ENCODE measurements at regions not wholly inside any gene's neighbourhood (a gene's known extent, or its start where the extent isn't known, plus 50 kb on each side); places are given as distances from the start of the nearest gene placed in this dataset.

- Mint-ChIP-seq H3K4me1 (peaks cover 3% of the 10 kb centered on the region; the same call in 1 of the 2 replicates), H3K4me3 (no peak overlapping the region), H3K27ac (no peak overlapping the region), H3K9me3 (no peaks in the 10 kb centered on the region), H3K27me3 (ENCODE audit: low read depth) (no peaks in the 10 kb centered on the region), H3K36me3 (no peaks in the 10 kb centered on the region)
- ATAC-seq (no peak), DNase-seq (ENCODE audit: low spot score) (no peak)
- TF ChIP-seq ZNF232 (CRISPR knock-in tag; IDR thresholded peaks at IDR 0.05) (no peak), IRF2 (CRISPR knock-in tag; IDR thresholded peaks at IDR 0.05; ENCODE audit: borderline replicate concordance, low read depth) (no peak), ZNF121 (CRISPR knock-in tag; IDR thresholded peaks at IDR 0.05) (no peak), ZBTB21 (CRISPR knock-in tag; IDR thresholded peaks at IDR 0.05; ENCODE audit: borderline replicate concordance) (no peak), MAX (CRISPR knock-in tag; IDR thresholded peaks at IDR 0.05) (no peak), FOXP1 (CRISPR knock-in tag; IDR thresholded peaks at IDR 0.05; ENCODE audit: borderline replicate concordance) (no peak)
- CTCF ChIA-PET, result no interaction called here
- POLR2A ChIA-PET, result no interaction called here
Observed at GRCh38 chr2:204353823-204354222, 191.5 kb upstream of the PARD3B start.

GRCh38 chr2:204354442-204354856 is 190.8 kb upstream of the PARD3B start:
- ChIA-PET CTCF (no interaction called here), POLR2A (no interaction called here)
- TF ChIP-seq AFF4 (CRISPR knock-in tag; IDR thresholded peaks at IDR 0.05; ENCODE audit: borderline replicate concordance) (no peak), FOXJ3 (CRISPR knock-in tag; IDR thresholded peaks at IDR 0.05; ENCODE audit: borderline replicate concordance) (no peak), MLX (CRISPR knock-in tag; IDR thresholded peaks at IDR 0.05) (no peak), NFATC4 (CRISPR knock-in tag; IDR thresholded peaks at IDR 0.05) (no peak), USF2 (CRISPR knock-in tag; IDR thresholded peaks at IDR 0.05) (no peak), ZMAT4 (CRISPR knock-in tag; IDR thresholded peaks at IDR 0.05) (no peak), E2F1 (CRISPR knock-in tag; IDR thresholded peaks at IDR 0.05) (no peak)
- H3K4me1 Mint-ChIP-seq, result peaks cover 3% of the 10 kb centered on the region; the same call in 1 of the 2 replicates
- no peaks in the 10 kb centered on the region for H3K36me3 Mint-ChIP-seq
- no peak for DNase-seq (ENCODE audit: low spot score)
- H3K4me3 Mint-ChIP-seq, result no peak overlapping the region
- no peak for ATAC-seq
- H3K27me3 Mint-ChIP-seq (ENCODE audit: low read depth), result no peaks in the 10 kb centered on the region
- no peaks in the 10 kb centered on the region for H3K9me3 Mint-ChIP-seq
- H3K27ac Mint-ChIP-seq, result no peak overlapping the region

GRCh38 chr2:204355688-204356087 is 189.6 kb upstream of the PARD3B start:
- Mint-ChIP-seq H3K4me1 (peaks cover 3% of the 10 kb centered on the region; the same call in 1 of the 2 replicates), H3K36me3 (no peaks in the 10 kb centered on the region), H3K27ac (no peak overlapping the region), H3K9me3 (no peaks in the 10 kb centered on the region), H3K27me3 (ENCODE audit: low read depth) (no peaks in the 10 kb centered on the region), H3K4me3 (no peak overlapping the region)
- ATAC-seq (no peak), DNase-seq (ENCODE audit: low spot score) (no peak)
- POLR2A ChIA-PET, result no interaction called here
- CTCF ChIA-PET, result no interaction called here
- TF ChIP-seq MXD4 (CRISPR knock-in tag; IDR thresholded peaks at IDR 0.05; ENCODE audit: borderline replicate concordance) (no peak), GABPB1 (CRISPR knock-in tag; IDR thresholded peaks at IDR 0.05) (no peak), E2F1 (CRISPR knock-in tag; IDR thresholded peaks at IDR 0.05) (no peak), ESRRA (CRISPR knock-in tag; IDR thresholded peaks at IDR 0.05; ENCODE audit: borderline replicate concordance) (no peak), ZNF317 (CRISPR knock-in tag; IDR thresholded peaks at IDR 0.05; ENCODE audit: borderline replicate concordance, low read depth) (no peak), ATF2 (CRISPR knock-in tag; IDR thresholded peaks at IDR 0.05; ENCODE audit: borderline replicate concordance, low read depth) (no peak)
